Panc1 (cell line): ENCODE measurements at regions not wholly inside any gene's neighbourhood (a gene's known extent, or its start where the extent isn't known, plus 50 kb on each side); places are given as distances from the start of the nearest gene placed in this dataset.

ENCODE experiments used
- ATAC-seq: fragments of 200-7000 bp; cut with Tn5 transposase; 2 replicates; pipeline ENCODE4 v1.9.1; 2020; ENCODE audit warnings: mild to moderate bottlenecking, moderate library complexity
- BruUV-seq: library from RNA; stranded (reverse); fragments of 400-500 nt; replicated peaks from 2 replicates; lab custom pipeline; 2021; lab: Mats Ljungman, UMichigan
- CTCF ChIA-PET: fragments of 300-600 bp; sonication (Branson Sonifier 250); formaldehyde crosslinking; loops from one replicate; lab custom pipeline; 2022; ENCODE audit warnings: antibody characterized with exemption; lab: Charles Lee
- POLR2A ChIA-PET: fragments of 300-600 bp; sonication (Branson Sonifier 250); formaldehyde crosslinking; loops from one replicate; lab custom pipeline; 2022; ENCODE audit warnings: antibody characterized with exemption; lab: Charles Lee
- DNase-seq: peaks from one replicate; pipeline ENCODE4 v3.0.0-alpha.2; 2010; ENCODE audit warnings: low read depth, low spot score
- H3K27ac ChIP-seq: 2 replicates; pipeline ENCODE4 v1.5.1; 2011; ENCODE audit warnings: mild to moderate bottlenecking, low read length, inconsistent platforms
- H3K27me3 ChIP-seq: fragments of 200-500 bp; sonication (Bioruptor generic); 2 replicates; pipeline ENCODE4 v1.6.0; 2014; ENCODE audit warnings: low read length, inconsistent platforms; ENCODE audit not compliant: control insufficient read depth, insufficient read depth
- H3K36me3 ChIP-seq: fragments of 200-500 bp; sonication (Bioruptor generic); 2 replicates; pipeline ENCODE4 v1.5.1; 2014; ENCODE audit warnings: inconsistent platforms, mild to moderate bottlenecking, low read length, moderate library complexity; ENCODE audit not compliant: control insufficient read depth, insufficient read depth
- H3K4me1 ChIP-seq: 2 replicates; pipeline ENCODE4 v1.5.1; 2011; ENCODE audit warnings: inconsistent platforms, mild to moderate bottlenecking, low read length, moderate library complexity; ENCODE audit not compliant: control insufficient read depth, insufficient read depth
- H3K4me3 ChIP-seq, 2 experiments: 2 replicates each; pipeline ENCODE4 v1.5.1; 2011 to 2012; ENCODE audit warnings: low read depth in 2 of 2, low read length in 2 of 2, mild to moderate bottlenecking in 2 of 2, inconsistent platforms in 1 of 2, moderate library complexity in 1 of 2
- H3K9me3 ChIP-seq: fragments of 200-500 bp; sonication (Bioruptor generic); 2 replicates; pipeline ENCODE4 v1.5.1; 2014; ENCODE audit warnings: low read depth, mild to moderate bottlenecking, inconsistent platforms, low read length, moderate library complexity; ENCODE audit not compliant: control insufficient read depth, insufficient read depth
- POLR2AphosphoS5 ChIP-seq: IDR thresholded peaks from 2 replicates; pipeline ENCODE4 v1.6.1; 2012; ENCODE audit warnings: mild to moderate bottlenecking, low read depth, low read length, moderate library complexity
- SIN3A ChIP-seq: IDR thresholded peaks from 2 replicates; pipeline ENCODE4 v1.6.1; 2012; ENCODE audit warnings: low read depth, mild to moderate bottlenecking, low read length, moderate library complexity, borderline replicate concordance; ENCODE audit not compliant: insufficient read depth
- TCF7L2 ChIP-seq: IDR thresholded peaks from 2 replicates; pipeline ENCODE4 v1.6.1; 2011; ENCODE audit warnings: mild to moderate bottlenecking, low read depth, low read length, inconsistent platforms
- in situ Hi-C: cut with HindIII; loops from 2 replicates; pipeline ENCODE4 v1.10.0; 2016; ENCODE audit warnings: low sequenced_read_pairs, low pct_unique_long_range_greater_than_20kb
- intact Hi-C: fragments of 100-400 bp; cut with micrococcal nuclease; formaldehyde crosslinking; loops from one replicate; pipeline ENCODE4 v1.10.0; 2022; ENCODE audit not compliant: unreplicated experiment
- TF ChIP-seq, protein P1 (sequence below), 2 experiments: IDR thresholded peaks; 2 replicates each; pipeline ENCODE4 v1.6.1; 2011 to 2012; ENCODE audit warnings: low read depth in 2 of 2, control low read depth in 1 of 2, low read length in 1 of 2, mild to moderate bottlenecking in 1 of 2, moderate library complexity in 1 of 2; ENCODE audit not compliant: insufficient read depth in 1 of 2
- TF ChIP-seq, protein P2 (sequence below): fragments of 450-650 bp; IDR thresholded peaks from 2 replicates; pipeline ENCODE4 v1.5.1; 2017; ENCODE audit warnings: mild to moderate bottlenecking

DNA sequence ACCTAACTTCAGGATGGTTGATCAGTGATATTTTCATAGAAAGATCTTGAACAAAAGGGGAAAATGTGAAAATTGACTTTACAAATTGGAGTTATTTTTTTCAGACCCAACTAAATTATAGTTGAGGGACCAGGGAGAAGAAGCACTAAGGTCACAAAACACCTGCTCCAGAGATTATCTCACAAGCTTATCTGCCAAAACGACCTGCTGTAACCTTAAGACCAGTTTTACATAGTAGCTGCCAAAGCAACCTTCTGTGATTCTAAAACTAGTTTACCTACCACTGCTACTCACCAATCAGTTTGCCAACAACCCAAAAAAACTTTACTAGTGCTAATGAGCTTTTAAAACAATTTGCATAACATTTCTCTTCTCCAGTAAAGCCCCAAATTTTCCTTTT lies 972.1 kb downstream of the C4orf33 start:
- Histone ChIP-seq H3K9me3 (no peaks in the 10 kb centered on the region), H3K4me1 (no peaks in the 10 kb centered on the region), H3K27me3 (no peaks in the 10 kb centered on the region), H3K27ac (no peak overlapping the region), H3K36me3 (no peaks in the 10 kb centered on the region), H3K4me3 (no peak overlapping the region)
- BruUV-seq: no TSS peak
- ChIA-PET POLR2A (no interaction called here), CTCF (no interaction called here)
- no peak for DNase-seq
- no peak for ATAC-seq
- TF ChIP-seq, protein P1, sequence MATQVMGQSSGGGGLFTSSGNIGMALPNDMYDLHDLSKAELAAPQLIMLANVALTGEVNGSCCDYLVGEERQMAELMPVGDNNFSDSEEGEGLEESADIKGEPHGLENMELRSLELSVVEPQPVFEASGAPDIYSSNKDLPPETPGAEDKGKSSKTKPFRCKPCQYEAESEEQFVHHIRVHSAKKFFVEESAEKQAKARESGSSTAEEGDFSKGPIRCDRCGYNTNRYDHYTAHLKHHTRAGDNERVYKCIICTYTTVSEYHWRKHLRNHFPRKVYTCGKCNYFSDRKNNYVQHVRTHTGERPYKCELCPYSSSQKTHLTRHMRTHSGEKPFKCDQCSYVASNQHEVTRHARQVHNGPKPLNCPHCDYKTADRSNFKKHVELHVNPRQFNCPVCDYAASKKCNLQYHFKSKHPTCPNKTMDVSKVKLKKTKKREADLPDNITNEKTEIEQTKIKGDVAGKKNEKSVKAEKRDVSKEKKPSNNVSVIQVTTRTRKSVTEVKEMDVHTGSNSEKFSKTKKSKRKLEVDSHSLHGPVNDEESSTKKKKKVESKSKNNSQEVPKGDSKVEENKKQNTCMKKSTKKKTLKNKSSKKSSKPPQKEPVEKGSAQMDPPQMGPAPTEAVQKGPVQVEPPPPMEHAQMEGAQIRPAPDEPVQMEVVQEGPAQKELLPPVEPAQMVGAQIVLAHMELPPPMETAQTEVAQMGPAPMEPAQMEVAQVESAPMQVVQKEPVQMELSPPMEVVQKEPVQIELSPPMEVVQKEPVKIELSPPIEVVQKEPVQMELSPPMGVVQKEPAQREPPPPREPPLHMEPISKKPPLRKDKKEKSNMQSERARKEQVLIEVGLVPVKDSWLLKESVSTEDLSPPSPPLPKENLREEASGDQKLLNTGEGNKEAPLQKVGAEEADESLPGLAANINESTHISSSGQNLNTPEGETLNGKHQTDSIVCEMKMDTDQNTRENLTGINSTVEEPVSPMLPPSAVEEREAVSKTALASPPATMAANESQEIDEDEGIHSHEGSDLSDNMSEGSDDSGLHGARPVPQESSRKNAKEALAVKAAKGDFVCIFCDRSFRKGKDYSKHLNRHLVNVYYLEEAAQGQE (IDR thresholded peaks at IDR 0.05; ENCODE audit: insufficient read depth in 1 of 2, low read depth in 2 of 2, low read length in 1 of 2): no peak
- TF ChIP-seq TCF7L2 (no peak), SIN3A (no peak), POLR2AphosphoS5 (no peak)
- TF ChIP-seq, protein P2, sequence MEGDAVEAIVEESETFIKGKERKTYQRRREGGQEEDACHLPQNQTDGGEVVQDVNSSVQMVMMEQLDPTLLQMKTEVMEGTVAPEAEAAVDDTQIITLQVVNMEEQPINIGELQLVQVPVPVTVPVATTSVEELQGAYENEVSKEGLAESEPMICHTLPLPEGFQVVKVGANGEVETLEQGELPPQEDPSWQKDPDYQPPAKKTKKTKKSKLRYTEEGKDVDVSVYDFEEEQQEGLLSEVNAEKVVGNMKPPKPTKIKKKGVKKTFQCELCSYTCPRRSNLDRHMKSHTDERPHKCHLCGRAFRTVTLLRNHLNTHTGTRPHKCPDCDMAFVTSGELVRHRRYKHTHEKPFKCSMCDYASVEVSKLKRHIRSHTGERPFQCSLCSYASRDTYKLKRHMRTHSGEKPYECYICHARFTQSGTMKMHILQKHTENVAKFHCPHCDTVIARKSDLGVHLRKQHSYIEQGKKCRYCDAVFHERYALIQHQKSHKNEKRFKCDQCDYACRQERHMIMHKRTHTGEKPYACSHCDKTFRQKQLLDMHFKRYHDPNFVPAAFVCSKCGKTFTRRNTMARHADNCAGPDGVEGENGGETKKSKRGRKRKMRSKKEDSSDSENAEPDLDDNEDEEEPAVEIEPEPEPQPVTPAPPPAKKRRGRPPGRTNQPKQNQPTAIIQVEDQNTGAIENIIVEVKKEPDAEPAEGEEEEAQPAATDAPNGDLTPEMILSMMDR: no peak
- in situ Hi-C loops (no loop called here), intact Hi-C loops (no loop called here)

GRCh38 chr4:130071746-130072145 lies 975.8 kb downstream of the C4orf33 start:
- H3K9me3 ChIP-seq: no peaks in the 10 kb centered on the region
- no peaks in the 10 kb centered on the region for H3K36me3 ChIP-seq
- H3K27ac ChIP-seq: no peak overlapping the region
- DNase-seq: no peak
- H3K4me1 ChIP-seq: no peaks in the 10 kb centered on the region
- H3K27me3 ChIP-seq: no peaks in the 10 kb centered on the region
- TF ChIP-seq, protein P1 (IDR thresholded peaks at IDR 0.05; ENCODE audit: insufficient read depth in 1 of 2, low read depth in 2 of 2, low read length in 1 of 2): no peak
- TF ChIP-seq POLR2AphosphoS5 (no peak), TCF7L2 (no peak), SIN3A (no peak)
- TF ChIP-seq, protein P2: no peak
- ATAC-seq: no peak
- CTCF ChIA-PET: no interaction called here
- intact Hi-C loops (no loop called here), in situ Hi-C loops (no loop called here)
- no peak overlapping the region for H3K4me3 ChIP-seq
- POLR2A ChIA-PET: no interaction called here
- BruUV-seq: no TSS peak
